NCI-H2107 treated with DMSO at 0.1 percent for 48 hours (cell line): ENCODE measurements at regions not wholly inside any gene's neighbourhood (a gene's known extent, or its start where the extent isn't known, plus 50 kb on each side); places are given as distances from the start of the nearest gene placed in this dataset.

Source experiments
- DNase-seq: peaks from one replicate; lab custom pipeline; 2025; ENCODE audit not compliant: unreplicated experiment; lab: John Stamatoyannopoulos, UW

DNA sequence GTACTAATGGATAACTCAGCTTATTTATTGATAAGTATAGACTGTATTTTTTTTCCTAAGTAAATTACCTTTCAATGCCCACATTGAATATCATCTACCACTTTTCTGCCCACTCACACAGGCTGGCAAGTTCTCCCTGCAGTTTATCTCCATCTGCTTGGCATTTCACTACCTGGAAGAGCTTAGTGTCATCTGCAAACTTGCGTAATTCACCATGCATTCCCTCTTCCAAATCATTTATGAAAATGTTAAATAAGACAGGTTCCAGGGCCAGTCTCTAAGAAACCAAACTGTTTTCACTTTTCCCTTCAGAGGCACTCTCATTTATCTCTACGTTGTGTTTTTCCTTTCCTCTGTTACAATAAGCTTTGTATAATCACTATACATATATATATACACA lies 1076.6 kb downstream of the IGSF11 start:
- DNase-seq, result no peak

DNA sequence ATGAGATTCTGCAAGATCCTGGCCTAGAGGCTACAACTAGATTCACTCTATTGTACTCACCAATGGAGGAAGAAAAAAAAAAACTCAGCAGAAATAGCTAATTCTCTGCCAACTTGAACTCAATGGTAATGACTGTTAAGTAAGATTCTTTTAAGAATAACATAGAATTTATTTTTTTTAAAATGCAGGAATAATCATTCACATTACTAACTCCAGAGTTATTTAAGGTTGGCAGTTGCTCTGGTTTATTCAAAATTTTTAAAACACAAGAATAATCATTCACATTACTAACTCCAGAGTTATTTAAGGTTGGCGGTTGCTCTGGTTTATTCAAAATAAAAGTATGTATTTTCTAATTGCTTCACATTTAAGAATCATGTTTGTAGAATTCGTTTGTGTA lies 1071.9 kb downstream of the IGSF11 start:
- no peak for DNase-seq

- DNase-seq, result no peak
Measured at GRCh38 chr3:117963858-117964257, 1070.8 kb downstream of the IGSF11 start.

GRCh38 chr3:117964814-117965213 lies 1069.8 kb downstream of the IGSF11 start:
- no peak for DNase-seq

GRCh38 chr3:117977504-117978228 lies 1057.0 kb downstream of the IGSF11 start:
- no peak for DNase-seq

DNA sequence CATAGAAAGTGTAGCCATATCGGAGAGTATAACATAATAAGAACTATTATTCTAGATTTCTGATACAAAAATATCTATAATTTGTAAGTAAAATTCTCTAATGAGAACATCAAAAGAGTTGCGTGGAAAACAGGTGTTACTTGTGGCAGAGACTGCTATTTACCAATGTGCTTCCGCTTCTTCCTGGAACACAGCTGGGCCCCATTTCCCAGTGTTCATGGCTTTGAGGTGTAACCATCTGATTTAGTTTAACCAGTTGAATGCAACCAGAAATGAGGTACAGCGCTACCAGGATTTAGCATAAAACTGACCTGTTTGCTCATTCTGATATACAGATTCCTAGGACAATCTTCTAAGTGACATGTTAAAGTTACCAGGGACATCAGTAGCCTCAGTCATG lies 1055.2 kb downstream of the IGSF11 start:
- no peak for DNase-seq

DNA sequence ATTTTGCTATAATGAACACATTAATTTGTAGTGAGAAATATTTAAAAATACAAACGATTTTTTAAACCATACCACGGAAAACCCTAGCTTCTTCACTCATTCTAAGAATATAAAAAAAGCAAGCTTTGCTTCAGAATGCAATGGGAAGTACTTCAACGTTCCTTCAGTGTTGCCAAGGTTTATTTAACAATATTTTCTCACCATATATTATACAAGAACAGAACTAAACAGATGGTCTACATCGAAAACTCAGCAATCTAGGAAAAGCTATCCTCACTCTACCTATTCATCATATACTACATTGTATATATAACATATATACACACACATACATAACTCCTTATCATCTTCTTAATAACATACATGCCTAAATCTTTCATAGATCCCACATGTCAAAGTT lies 1047.4 kb downstream of the IGSF11 start:
- DNase-seq, result no peak

GRCh38 chr3:117989982-117990381 lies 1044.7 kb downstream of the IGSF11 start:
- DNase-seq, result no peak

- no peak for DNase-seq
Measured at GRCh38 chr3:117990627-117991026, 1044.0 kb downstream of the IGSF11 start.

GRCh38 chr3:117995842-117996437 lies 1038.7 kb downstream of the IGSF11 start:
- no peak for DNase-seq

GRCh38 chr3:117997201-117998049 lies 1037.2 kb downstream of the IGSF11 start:
- peak; percentile 74 for DNase-seq

- no peak for DNase-seq
Measured at GRCh38 chr3:117998071-117998470, 1036.6 kb downstream of the IGSF11 start.

GRCh38 chr3:118000219-118000618 lies 1034.4 kb downstream of the IGSF11 start:
- no peak for DNase-seq

DNA sequence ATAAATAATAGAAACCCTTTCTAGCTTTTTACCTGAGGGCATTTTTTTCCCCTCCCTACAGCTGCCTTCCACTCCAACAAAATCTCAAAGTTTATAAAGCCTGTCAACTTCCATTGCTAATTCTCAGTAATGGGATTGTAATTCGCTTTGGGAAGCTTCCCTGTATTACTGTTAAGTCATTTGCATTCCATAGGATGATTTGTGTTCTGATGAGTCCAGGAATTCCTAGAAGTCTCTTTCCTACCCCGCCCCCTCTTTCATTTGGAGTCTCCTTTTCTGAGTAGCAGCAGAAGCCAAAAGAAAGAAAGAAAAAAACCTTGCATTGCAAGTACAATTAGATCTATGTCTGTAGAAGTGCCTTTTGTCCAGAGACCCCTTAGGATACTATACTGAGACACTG lies 1033.3 kb downstream of the IGSF11 start:
- DNase-seq, result no peak

- no peak for DNase-seq
Measured at GRCh38 chr3:118011910-118012309, 1022.7 kb downstream of the IGSF11 start.

GRCh38 chr3:118029049-118029448 lies 1005.6 kb downstream of the IGSF11 start:
- no peak for DNase-seq

DNA sequence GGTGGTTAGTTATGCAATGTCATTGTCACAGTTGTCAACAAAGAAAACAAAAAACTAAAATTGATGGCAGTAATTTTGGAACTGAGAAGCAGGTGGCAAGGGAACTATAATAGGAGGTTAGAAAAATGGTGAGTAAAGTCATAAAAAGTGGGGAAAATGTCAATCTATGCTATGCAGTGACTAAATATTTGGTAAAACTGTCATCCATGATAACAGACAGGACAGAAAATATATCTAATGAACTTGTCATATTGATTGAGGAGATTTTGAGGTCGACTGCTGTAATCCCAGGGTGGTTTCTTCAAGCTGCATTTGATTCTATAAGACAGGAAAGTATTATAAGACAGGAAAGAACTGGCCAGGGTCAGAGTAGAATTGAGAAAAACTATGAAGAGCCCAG lies 998.4 kb downstream of the IGSF11 start:
- no peak for DNase-seq

GRCh38 chr3:118055381-118055780 lies 979.3 kb downstream of the IGSF11 start:
- DNase-seq, result no peak

DNA sequence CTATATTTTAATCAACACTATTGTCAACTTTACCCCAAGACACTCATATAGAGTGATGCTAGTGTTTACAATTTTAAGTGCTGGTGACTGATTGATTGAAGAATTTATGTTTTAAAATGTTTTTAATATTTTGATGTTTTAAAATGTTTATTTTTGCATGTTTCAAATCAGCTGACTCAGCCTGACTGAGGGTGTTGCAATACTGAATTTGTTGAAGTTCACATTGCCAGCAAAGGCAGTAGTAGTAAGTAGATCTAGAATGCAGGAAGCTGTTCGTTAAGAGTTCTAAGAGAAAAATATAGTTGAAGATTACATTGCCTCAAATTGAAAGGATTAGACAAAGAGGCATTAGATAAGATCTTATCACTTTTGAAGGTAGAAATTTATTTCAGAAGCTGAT lies 977.6 kb downstream of the IGSF11 start:
- DNase-seq, result no peak

DNA sequence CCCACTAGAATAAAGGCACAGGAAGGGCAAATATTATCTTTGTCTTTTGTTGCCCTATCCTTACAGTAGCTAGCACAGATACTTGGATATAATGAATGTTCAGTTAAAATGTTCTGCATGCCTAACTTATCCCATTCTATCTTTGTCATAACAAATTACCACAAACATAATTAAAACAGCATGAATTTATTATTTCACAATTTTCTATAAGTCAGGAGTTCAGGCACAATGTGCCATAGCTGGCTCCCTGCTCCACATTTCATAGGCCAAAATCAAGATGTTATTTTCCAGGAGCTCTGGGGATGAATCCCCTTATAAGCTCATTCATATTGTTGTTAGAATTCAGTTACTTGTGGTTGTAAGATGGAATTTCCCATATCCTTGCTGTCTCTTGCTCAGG lies 975.5 kb downstream of the IGSF11 start:
- DNase-seq, result no peak

DNA sequence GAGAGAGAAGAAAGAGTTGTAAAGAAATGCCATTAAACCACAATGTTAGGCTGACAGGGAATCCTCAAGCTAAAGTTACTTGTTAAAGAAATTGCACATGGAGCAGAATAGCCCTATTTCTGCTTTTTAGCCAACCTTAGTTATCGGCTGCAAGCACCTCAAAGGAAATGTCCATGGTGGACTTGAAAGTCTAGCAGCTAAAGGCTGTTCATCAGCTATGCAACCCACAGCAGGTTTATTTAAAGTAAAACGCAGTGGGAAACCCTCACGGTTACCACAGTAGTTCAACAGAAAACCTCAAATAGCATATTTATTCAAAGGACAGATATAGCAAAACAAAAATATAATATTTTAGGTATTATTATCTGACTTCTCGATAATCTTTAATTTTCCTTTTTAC lies 967.2 kb downstream of the IGSF11 start:
- no peak for DNase-seq

DNA sequence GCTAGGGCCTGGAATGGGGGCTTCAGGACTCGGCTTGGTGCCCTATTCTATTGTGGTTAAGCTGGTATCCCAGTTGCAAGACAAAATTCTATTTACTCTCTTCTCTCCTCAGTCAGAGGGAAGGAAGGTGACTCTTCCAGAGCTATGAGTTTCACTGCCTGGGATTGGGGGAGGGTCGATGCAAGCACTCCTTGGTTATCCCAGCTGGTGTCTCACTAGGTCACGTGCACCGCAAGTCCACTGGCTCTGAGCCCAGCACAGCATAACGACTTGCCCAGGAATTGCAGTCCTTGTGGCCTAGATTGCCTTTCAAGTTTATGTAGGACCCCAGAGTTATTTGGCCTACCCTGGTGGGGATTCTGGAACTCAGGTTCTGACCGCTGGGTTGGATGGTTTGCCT lies 958.8 kb downstream of the IGSF11 start:
- no peak for DNase-seq
